HL-60/S4 (cell line): ENCODE measurements at regions not wholly inside any gene's neighbourhood (a gene's known extent, or its start where the extent isn't known, plus 50 kb on each side); places are given as distances from the start of the nearest gene placed in this dataset.

Source experiments
- in situ Hi-C: fragments of 300-500 bp; cut with MboI; formaldehyde crosslinking; loops from 2 replicates; pipeline ENCODE4 v1.14.3; 2022; ENCODE audit warnings: low sequenced_read_pairs

DNA sequence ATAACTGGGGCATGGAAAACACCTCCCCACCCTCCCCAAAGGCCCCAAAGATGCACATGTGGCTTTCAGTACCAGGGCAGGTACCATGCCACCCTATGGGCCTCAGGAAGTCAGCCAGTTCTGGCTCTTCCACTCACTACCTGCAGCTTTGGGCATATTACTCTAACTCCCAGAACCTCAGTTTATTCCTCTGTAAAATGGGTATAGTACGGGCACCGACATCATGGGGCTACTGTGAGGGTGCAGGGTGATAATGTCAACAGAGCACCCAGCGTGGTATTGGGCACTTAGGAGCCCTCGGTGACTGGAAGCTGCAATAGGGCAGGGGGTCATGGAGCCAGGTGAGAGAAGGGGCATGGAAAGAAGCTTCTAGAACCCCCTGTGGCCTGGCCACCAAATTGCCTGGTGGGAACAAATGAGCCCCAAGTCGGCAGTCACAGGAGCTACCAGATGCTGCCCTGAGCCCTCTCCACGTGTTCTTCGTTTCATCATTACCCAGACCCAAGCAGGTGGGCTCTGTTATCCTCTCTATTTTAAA, 512.1 kb downstream of the SHQ1 start:
- in situ Hi-C loops = no loop called here

DNA sequence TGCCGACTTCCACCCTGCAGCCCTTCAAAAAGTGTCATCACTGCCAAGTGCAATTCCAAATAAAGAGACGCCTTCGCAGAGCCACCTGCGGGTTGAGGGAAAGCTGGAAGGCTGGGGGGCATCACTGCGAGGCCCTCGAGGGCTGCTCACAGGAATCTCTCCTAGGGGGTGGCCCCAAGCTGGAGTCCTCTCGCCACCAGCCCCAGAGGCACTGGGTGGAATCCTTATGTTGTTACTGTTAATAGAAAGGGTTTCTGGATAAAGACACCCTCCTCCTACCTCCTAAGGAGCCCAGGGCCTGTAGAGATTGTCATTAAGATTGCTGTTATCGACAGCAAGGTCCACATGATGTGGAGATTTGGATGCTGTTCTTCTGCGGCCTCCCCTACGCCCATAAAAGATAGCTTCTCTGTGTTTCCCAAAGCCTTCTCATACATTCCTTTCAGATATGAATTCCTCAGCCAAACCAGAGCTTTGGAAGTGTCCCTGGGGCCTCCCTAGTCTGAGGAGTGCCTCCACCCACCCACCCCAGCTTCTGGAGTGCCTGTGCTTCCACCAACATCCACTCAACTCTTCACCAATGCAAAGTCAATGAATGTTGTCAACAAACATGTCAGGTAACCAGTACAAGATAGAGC, 512.7 kb downstream of the SHQ1 start:
- in situ Hi-C loops = no loop called here

DNA sequence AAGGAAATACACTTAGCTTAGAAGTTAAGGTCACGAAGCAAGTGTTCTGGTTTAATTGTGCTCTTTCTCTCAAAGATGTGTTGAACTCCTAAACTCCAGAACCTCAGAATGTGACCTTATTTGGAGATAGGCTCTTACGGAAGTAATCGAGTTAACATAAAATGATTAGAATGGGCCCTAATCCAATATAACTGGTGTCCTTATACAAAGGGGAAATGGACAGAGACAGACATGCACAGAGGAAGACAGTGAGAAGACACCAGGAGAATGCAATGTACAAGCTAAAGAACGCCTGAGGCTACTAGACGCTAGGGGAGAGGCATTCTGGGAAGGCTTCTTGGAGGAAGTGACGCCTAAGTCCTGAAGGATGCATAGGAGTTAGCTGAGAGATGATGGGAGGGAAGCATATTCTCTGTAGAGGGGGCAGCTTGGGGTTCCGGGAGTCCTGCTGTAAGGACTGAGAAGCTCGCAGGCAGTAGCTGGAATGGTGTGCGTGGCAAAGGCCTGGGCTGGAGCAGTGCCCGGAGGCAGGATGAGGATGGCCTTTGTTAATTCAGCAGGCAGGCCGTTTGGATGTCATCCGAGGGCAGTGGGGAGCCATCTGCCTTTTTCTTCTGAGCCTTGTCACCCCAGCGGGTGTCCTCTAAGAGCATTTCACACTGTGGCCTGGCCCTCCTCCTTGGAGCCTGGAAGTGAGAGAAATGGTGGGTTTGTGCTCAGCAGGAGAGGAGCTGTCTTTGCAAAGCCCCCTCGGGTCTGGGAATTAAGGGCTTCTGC, 513.4 kb downstream of the SHQ1 start:
- in situ Hi-C loops = no loop called here

DNA sequence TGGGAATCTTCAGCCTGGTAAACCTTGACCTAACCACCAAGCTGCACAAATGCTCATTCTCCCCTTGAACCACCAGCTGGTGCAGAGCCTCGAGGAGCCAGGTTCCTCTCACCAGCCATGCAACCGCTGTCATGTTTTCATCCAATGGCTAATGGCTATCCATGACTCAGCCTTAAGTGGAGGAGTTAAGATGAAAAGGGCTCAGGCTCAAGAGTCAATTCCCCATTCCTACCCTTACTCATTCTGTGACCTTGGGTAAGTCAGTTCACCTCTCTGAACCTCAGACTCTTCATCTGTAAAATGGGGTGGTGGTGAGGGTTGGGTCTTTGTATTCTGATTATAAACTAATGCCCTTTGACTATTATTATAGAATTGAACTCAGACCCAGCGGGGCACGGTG, 515.6 kb downstream of the SHQ1 start:
- in situ Hi-C loops = no loop called here

DNA sequence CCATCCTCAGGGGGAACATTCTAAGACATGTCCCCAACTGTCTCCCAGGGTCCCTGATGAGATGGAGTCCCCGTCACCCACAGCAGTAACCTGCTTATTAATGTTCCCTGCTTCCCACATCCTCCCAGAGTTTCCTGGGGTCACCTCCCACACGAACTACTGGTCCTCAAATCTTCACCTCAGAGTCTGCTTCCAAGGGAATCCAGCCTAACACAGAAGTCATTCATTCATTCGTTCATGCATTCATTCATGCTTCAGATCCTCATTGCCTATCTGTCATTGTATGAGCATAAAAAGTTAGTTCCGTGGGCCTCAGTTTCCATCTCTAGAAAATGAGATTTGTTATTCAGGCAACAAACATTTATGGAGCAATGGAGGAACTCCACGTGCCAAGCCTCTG, 516.2 kb downstream of the SHQ1 start:
- in situ Hi-C loops = no loop called here

DNA sequence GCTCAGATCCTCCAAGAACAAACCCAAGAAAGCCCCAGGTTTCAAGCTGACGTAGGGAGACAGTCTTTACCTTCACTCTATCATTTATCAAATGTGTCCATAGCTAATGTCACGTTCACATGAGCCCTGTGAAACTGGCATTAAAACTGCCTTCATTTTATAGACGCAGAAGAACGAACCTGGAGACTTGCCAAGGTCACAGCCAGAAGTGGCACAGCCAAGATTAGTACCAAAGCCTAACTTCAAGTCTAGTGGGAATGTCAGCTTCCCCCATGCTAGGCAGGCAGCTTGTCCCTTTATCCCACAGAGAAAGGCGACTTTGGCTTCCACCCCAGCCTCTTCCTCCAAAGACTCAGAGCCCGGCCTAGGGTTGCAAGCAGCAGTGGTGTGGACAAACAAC, 517.2 kb downstream of the SHQ1 start:
- in situ Hi-C loops = no loop called here

DNA sequence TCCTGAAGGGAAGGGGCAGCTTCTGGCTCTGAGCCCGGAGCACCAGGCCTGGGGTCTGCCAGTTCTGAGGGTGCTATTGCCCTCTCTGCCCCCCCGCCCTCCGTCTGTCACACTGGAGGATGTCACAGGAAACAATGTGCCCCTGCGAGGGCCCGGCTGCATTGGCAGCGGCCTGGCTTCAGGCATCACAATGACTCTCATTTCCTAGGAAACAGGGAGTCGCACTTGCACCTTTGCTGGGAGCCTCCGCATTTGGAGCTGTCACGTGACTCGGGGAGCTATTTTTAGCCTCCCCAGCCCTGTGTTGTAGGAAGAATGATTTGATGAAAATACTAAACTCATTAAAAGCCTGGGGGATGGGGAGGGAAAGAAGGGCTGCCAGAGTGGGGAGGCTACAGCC, 518.9 kb downstream of the SHQ1 start:
- in situ Hi-C loops = no loop called here

DNA sequence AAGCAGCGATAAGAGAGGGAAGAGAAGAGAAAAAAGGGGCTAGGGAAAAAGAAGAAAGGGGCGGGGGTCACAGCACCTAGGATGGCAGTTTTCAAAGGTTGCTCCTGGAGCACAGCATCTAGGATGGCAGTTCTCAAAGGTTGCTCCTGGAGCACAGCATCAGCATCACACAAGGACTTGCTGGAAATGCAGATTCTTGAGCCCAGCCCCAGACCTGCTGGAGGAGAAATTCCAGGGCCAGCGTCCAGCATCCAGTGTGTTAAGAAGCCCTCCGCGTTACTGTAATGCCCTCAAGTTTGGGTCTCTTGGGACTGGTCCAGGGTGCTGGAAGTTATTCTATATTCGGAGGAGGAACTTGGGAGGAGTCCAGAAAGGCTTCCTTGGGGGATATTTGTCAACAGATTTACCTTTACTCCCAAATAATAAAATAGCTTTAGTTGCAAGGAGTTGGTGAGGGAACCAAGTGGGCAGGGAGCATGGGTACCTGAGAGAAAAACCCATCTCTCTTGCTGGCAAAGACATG, 519.4 kb downstream of the SHQ1 start:
- in situ Hi-C loops = no loop called here

DNA sequence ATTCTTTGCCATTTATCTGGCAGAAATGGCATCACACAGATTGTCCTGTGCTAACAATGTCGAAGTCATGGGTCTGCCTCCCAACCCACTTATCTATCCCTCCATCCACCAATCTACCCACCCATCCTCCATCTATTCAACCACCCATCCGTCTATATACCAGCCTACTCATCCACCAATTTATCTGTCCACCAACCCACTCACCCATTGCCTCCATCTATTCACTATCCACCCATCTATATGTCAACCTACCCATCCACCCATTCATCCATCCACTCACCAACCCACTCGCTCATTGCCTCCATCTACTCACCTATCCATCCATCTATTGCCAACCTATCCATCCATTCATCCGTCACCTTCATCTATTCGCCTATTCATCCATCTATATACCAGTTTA, 521.2 kb downstream of the SHQ1 start:
- in situ Hi-C loops = no loop called here

DNA sequence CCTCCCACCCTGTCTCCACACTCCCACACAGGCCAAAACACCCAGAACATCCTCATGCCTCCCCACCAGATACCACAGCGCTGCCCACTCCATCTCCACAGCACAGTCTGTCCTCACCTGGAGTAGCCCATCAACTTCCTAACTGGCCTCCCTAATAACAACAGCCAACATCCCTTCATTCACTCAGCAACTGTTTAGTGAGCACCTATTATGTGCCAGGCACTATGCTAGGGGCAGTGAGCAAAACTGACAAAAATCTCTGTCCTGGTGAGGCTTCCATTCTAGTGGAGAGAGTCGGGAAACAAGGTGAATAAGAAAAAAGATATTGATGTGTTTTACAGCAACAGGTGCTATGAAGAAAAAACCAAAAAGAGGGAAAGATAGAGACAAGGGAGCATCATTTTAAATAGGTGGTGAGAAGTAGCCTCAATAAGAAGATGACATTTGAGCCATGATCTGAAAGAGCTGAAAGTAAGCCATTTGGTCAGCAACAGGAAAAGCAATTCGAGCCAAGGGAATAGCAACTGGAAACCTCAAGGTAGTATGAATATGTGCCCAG, 523.9 kb downstream of the SHQ1 start:
- in situ Hi-C loops = no loop called here

DNA sequence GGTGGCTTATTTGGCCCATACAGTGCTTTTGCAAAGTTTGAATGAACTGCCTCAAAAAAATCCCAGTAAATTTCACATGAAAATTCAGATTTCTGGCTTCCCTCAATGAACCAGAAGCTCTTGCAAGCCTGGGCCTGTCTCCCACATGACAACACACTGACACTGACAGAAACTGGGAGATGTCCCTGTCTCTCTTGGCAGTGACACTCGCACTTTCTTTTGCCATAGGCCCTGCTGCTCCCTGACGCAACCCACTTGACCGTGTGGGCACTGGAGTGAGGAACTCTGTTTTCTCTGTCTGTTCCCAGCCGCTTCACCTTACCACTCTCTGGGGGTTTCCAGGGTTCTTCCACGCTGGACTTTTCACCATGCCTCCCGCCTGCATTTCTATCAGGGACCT, 524.5 kb downstream of the SHQ1 start:
- in situ Hi-C loops = no loop called here

DNA sequence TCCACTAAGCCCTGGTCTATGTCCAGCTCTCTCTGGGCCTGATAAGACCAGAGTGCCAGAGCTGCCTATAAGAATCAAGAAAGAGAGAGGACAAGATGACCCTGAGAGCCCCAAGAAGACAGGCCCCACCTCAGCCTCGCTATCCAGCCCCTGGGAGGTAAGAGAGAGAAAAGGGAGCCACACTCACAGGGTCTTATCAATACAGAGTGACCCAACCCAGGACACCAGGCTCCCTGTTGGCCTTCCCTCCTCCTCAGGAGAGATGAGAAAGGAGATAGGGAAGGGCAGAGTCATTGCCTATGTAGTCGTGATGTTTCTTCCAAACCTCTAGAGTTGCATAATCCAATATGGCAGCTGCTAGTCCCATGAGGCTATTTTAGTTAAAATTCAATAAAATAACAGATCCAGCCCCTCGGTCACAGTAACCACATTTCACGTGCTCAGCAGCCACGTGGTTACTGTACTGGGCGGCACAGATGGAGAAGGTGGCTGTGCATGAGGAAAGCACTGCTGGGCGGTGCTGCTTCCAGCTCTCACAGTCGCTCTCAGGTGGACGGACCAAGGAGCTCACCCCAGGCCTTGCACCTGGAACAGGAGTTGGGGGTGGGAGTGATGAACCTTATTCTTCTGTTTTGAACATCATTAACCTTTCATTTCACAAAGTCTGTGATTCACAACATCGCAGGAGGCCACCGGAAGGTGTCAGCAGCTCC, 525.8 kb downstream of the SHQ1 start:
- in situ Hi-C loops = no loop called here

DNA sequence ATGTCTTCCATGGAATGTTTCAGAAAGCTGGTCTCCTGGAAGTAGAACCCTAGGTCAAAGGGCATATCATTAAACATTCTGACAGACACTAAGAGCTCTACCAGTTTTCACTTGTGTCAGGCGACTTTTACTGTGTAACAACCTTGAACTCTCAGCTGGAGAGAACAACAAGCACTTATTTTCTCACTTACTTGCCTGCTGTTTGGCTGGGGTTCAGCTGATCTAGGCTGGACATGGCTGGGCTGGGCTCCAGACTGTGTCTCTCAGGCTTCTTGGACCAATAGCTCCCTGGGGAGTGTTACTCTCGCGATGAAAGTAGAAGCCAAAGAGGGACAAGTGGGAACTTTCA, 527.3 kb downstream of the SHQ1 start:
- in situ Hi-C loops = no loop called here

DNA sequence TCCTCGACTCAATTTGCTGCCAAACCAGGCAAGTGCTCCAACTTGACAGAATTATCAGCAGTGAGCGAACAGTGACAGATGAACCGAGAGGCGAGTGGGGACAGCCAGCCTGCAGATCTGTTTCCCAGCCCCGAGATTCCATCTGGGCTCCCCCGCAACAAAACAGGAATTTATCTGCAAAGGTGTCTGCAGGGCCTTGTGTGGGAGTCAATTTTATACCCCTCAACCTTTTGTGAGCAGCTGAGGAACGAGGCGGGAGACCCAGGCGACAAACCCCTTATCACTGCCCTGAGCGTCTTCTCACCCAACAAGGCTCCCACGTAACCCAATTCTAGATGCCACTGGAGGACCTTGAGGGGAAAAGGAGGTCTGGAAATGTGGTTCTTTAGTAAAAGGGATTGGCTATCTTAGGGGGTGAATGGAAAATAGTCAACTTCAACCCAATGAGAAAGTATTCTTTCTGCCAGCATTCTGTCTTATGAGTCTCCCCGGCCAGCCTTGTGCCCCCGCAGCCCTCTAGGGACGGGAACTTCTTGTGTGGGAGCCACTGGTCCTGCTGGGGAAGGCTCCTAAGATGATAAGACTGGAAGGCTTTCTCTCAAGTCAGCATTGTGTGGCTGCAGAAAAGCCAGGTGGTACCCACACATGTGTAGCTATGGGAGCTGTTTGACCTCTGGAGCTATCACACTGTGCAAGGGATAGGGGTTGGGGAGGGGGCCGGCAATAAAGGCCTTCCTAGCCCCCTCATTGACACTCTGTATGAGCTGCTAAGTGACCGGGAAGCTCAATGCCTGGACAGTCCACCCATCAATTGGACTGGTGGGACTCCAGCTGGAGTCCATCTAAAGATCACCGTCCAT, 527.9 kb downstream of the SHQ1 start:
- in situ Hi-C loops = no loop called here

DNA sequence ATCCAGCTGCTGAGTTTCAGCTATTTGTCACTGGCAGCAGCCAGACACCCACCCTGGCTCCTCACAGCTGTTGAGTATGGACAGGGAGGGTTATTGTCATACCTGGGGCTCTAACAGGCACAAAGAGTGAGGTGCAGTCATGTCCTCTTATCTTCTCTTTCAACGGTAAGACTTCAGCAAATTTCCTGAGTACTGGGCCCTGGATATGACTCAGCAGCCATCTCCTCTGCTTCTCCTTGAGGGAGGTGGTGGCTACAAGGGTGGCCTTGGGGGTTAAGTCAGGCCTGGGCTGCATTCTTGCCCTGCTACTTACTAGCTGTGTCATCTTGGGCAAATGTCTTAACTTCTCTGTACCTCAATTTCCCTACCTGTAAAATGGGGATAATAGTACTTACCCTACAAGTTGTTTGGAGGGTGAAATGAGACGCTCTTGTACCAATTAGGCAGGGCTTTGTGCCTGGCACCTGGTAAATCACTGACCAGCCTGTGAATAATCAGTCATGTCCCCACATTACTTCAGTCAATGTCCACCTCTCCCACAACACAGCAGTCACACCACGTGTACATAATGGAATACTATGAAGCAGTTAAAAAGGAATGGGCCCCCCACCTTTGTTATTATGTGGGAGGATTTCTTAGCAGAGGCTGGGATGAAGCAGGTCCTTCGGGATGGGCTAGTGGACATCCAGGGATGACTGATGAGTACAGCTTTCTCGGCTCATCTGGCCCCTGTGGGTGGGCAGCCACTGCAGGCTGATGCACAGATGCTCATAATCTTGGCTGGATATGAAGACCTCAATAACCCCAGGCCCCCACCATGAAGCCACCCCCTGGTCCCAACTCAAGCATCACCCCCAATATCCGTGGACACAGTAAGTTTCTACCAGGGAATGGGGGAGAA, 528.8 kb downstream of the SHQ1 start:
- in situ Hi-C loops = no loop called here

DNA sequence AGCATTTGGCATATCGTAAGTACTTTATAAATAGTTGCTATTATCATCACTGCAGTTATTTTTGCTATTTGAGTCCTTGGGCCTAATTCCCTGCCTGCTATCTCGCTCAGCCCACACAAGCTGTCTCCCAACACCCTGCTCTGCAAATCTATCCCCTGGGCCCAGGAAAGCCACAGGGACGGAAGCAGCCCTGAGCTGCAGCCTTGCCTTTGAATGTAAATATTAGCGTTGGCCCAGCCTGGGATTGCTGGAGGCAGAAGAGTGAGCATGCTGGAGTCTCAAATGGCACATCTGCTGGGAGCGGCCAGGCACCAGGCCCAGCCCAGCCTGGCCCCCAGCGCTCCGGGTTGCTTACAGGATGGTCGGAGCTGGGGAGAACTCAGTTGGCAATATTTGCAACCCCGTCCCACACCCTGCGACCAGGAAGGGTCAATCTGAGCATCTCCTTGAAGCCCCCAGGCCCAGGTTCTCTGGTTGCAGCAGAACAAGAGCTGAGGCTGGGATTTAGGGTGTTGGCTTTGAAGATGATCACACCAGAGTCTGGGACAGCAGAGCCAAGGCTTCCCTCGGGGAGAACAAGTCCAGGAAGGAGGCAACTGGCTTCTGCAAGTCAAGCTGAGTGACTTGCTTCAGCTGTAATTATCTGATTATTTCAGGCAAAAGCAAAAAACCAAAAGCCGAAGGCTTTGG, 529.6 kb downstream of the SHQ1 start:
- in situ Hi-C loops = no loop called here

DNA sequence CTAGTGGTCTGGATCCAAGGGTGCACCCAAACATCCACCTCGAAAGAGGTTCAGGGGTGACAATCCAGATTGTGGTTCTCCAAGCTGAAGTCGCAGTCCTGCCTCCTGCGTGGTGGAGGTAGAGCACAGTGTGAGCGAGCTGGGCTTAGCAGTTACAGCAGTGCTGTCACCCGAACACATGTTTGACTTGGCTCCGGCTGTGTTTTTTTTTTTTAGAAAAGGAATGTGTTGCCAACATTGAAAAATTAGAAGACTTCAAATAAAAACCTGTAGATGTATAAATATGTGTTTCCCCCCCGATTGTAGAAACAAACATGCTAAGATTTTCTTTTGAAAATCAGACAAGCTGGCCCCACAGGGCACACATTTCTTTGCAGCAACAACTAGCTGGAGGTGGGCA, 530.8 kb downstream of the SHQ1 start:
- in situ Hi-C loops = no loop called here

DNA sequence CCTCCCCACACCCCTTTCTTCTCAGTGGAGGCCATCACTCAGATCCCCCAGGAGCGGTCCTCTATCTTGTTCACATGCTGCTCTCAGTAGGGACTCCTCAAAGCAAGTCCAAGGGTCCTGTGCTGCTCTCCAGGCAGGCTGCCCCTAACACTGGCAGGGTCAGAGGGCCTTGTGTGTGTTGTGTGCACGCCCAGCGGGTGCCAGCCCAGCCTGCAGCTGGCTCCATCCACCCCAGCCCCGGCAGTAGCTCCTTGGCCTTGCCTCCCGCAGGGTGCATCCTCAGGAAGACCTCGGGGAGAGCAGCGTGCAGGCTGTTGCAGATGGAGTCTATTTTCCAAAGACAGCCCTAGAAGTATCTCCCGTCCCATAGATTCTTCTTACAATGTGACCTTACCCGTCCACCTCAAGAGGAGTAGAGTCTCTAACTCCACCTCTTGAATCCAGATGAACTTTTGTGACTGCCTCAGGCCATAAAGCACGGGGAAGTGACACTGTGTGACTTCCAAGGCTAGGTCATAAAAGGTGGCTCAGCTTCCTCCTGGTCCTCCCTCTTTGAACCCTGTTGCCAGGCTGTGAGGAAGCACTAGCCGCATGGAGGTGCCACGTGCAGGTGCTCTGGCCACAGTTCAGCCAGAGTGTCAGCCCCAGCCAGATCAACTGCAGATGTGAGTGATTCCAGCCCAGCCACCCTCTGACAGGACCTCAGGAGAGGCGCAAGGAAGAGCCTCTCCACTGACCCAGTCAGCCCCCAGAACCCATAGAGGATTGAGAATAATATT, 531.6 kb downstream of the SHQ1 start:
- in situ Hi-C loops = no loop called here
